Gastroesophageal sphincter (tissue), 4 donors: ENCODE measurements at regions not wholly inside any gene's neighbourhood (a gene's known extent, or its start where the extent isn't known, plus 50 kb on each side); places are given as distances from the start of the nearest gene placed in this dataset.

Experiments used
- ATAC-seq: fragments of 150-250 bp; one replicate; pipeline ENCODE4 v1.9.1; 2016; ENCODE audit warnings: mild to moderate bottlenecking, moderate library complexity
- H3K27ac ChIP-seq, 4 donors: fragments of 200-600 bp; sonication (generic) in 3 of 4; 1 replicate in 3 of 4; 2 replicates in 1 of 4; pipeline ENCODE4 v1.5.1; 2016 to 2019
- H3K27me3 ChIP-seq: fragments of 200-600 bp; sonication (generic); one replicate; pipeline ENCODE4 v1.5.1; 2019
- H3K36me3 ChIP-seq, 2 donors: fragments of 200-600 bp; sonication (generic); one replicate each; pipeline ENCODE4 v1.5.1; 2019; ENCODE audit warnings: control low read depth in 1 of 2
- H3K4me1 ChIP-seq, 3 donors: fragments of 200-600 bp; sonication (generic); 1 replicate in 2 of 3; 2 replicates in 1 of 3; pipeline ENCODE4 v1.5.1; 2016 to 2019; ENCODE audit warnings: control low read depth in 2 of 3
- H3K4me3 ChIP-seq, 2 donors: fragments of 200-600 bp; sonication (generic); one replicate each; pipeline ENCODE4 v1.5.1; 2019; ENCODE audit warnings: mild to moderate bottlenecking in 1 of 2, moderate library complexity in 1 of 2
- H3K9me3 ChIP-seq, 3 donors: fragments of 200-600 bp; sonication (generic); one replicate each; pipeline ENCODE4 v1.5.1; 2017 to 2019; ENCODE audit warnings: control low read depth in 2 of 3
- EP300 ChIP-seq: sonication (generic); formaldehyde crosslinking; IDR thresholded peaks from one replicate; pipeline ENCODE4 v1.6.1; 2017; ENCODE audit warnings: antibody characterized with exemption, mild to moderate bottlenecking
- POLR2A ChIP-seq, 2 donors: fragments of 450-650 bp; IDR thresholded peaks; one replicate each; pipeline ENCODE4 v1.6.1; 2017; ENCODE audit warnings: antibody characterized with exemption in 2 of 2, mild to moderate bottlenecking in 2 of 2, moderate library complexity in 1 of 2
- POLR2AphosphoS5 ChIP-seq: sonication (generic); formaldehyde crosslinking; IDR thresholded peaks from one replicate; pipeline ENCODE4 v1.6.1; 2017; ENCODE audit warnings: antibody characterized with exemption
- WGBS, 2 donors: methylation state at CpG; one replicate each; pipeline ENCODE4 v1.1.5; 2018; ENCODE audit warnings: low coverage in 1 of 2; 5-methylcytosine and 5-hydroxymethylcytosine counted together
- TF ChIP-seq, protein P1 (sequence below), 4 experiments: fragments of 200-600 bp in 2 of 4; fragments of 450-650 bp in 2 of 4; sonication (generic) in 1 of 4; IDR thresholded peaks; one replicate each; pipeline ENCODE4 v1.5.1; 2017 to 2019; ENCODE audit warnings: antibody characterized with exemption in 4 of 4, mild to moderate bottlenecking in 2 of 4, moderate library complexity in 2 of 4

DNA sequence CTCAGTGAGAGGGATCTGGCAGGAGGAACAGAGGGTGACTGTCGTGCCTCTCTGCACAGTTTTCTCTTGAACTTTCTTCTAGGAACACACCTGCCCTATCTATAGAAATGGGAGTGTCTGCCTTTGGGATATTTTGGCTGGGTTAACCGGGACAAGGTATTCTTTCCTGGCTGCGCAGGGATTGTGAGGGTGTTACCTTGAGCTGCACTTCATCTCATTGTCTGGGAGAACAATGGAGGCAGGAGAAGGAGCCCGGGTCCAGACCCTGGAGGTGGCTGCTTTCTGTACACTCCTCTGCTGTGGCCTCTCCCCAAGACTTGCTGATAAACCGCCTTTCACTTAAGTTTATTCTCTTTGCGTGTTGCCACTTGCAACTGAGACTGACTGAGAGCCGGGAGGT lies 192.8 kb downstream of the TBXT start:
- no peak for ATAC-seq
- Histone ChIP-seq H3K4me1 (peaks cover 0 to 5% (median 0%) of the 10 kb centered on the region in 3 donors), H3K27ac (no peak overlapping the region), H3K27me3 (no peaks in the 10 kb centered on the region), H3K4me3 (no peak overlapping the region), H3K9me3 (no peaks in the 10 kb centered on the region), H3K36me3 (no peaks in the 10 kb centered on the region)
- WGBS, 2 donors, result 85 to 90% methylated on average over 4 to 7 of the region's 7 CpGs
- TF ChIP-seq EP300 (no peak), POLR2AphosphoS5 (no peak), POLR2A (IDR thresholded peaks at IDR 0.05) (no peak)
- TF ChIP-seq, protein P1, sequence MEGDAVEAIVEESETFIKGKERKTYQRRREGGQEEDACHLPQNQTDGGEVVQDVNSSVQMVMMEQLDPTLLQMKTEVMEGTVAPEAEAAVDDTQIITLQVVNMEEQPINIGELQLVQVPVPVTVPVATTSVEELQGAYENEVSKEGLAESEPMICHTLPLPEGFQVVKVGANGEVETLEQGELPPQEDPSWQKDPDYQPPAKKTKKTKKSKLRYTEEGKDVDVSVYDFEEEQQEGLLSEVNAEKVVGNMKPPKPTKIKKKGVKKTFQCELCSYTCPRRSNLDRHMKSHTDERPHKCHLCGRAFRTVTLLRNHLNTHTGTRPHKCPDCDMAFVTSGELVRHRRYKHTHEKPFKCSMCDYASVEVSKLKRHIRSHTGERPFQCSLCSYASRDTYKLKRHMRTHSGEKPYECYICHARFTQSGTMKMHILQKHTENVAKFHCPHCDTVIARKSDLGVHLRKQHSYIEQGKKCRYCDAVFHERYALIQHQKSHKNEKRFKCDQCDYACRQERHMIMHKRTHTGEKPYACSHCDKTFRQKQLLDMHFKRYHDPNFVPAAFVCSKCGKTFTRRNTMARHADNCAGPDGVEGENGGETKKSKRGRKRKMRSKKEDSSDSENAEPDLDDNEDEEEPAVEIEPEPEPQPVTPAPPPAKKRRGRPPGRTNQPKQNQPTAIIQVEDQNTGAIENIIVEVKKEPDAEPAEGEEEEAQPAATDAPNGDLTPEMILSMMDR (IDR thresholded peaks at IDR 0.05), result no peak

- no peak overlapping the region for H3K4me3 ChIP-seq
- TF ChIP-seq, protein P1 (IDR thresholded peaks at IDR 0.05), result no peak
- TF ChIP-seq EP300 (no peak), POLR2A (IDR thresholded peaks at IDR 0.05) (no peak), POLR2AphosphoS5 (no peak)
- no peak for ATAC-seq
- H3K27ac ChIP-seq, result no peak overlapping the region
- no peaks in the 10 kb centered on the region for H3K9me3 ChIP-seq
- no peaks in the 10 kb centered on the region for H3K4me1 ChIP-seq
- WGBS, 2 donors, result 71 to 89% methylated on average over 7 of the region's 7 CpGs
- no peaks in the 10 kb centered on the region for H3K36me3 ChIP-seq
- no peaks in the 10 kb centered on the region for H3K27me3 ChIP-seq
These were observed 194.2 kb downstream of the TBXT start for GRCh38 chr6:165973473-165973872.

DNA sequence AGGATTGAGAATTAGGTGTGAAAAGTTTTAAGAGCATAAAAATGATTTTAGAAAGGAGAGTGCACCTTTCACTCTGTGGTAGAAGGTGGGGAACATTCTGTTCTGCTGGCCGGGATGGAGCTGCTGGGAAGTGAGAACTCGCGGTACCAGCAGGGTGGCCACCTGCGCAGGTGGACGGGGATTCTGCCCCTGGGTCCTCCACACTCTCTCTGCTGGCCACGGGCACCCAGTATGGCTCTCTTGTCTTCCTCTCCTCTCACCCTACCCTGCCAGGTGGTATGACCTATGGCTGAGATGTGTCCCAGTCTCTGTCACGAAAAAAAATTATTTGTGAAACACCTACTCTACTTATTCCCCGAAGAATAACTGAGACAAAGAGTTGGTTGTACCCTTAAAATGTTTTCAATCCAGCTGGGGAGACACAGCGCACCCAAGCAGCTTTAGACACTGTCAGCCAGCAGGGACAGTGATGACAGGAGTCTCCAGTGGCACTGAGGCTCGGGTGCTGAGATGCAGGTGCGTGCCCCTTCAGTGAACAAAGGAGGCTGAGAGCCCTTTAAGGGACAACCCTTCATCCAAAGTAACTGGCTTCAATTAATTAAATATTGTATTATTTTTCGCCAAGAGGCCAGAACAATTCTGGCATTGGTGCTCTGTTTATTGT lies 195.4 kb downstream of the TBXT start:
- Histone ChIP-seq H3K9me3 (no peaks in the 10 kb centered on the region), H3K36me3 (no peaks in the 10 kb centered on the region), H3K4me3 (no peak overlapping the region), H3K27ac (no peak overlapping the region), H3K4me1 (no peaks in the 10 kb centered on the region), H3K27me3 (no peaks in the 10 kb centered on the region)
- WGBS, 2 donors, result 73 to 84% methylated on average over 12 of the region's 12 CpGs
- TF ChIP-seq EP300 (no peak), POLR2AphosphoS5 (no peak), POLR2A (IDR thresholded peaks at IDR 0.05) (no peak)
- TF ChIP-seq, protein P1 (IDR thresholded peaks at IDR 0.05), result no peak
- no peak for ATAC-seq

GRCh38 chr6:165971202-165971601 lies 196.4 kb downstream of the TBXT start:
- WGBS, 2 donors, result 65 to 81% methylated on average over 3 to 4 of the region's 4 CpGs
- H3K27me3 ChIP-seq, result no peaks in the 10 kb centered on the region
- TF ChIP-seq EP300, result no peak
- no peak for TF ChIP-seq POLR2AphosphoS5
- TF ChIP-seq, protein P1 (IDR thresholded peaks at IDR 0.05), result no peak
- no peak for TF ChIP-seq POLR2A (IDR thresholded peaks at IDR 0.05)
- H3K4me1 ChIP-seq, result no peaks in the 10 kb centered on the region
- no peak for ATAC-seq
- no peak overlapping the region for H3K4me3 ChIP-seq
- no peak overlapping the region for H3K27ac ChIP-seq
- H3K9me3 ChIP-seq, result no peaks in the 10 kb centered on the region
- H3K36me3 ChIP-seq, result no peaks in the 10 kb centered on the region

DNA sequence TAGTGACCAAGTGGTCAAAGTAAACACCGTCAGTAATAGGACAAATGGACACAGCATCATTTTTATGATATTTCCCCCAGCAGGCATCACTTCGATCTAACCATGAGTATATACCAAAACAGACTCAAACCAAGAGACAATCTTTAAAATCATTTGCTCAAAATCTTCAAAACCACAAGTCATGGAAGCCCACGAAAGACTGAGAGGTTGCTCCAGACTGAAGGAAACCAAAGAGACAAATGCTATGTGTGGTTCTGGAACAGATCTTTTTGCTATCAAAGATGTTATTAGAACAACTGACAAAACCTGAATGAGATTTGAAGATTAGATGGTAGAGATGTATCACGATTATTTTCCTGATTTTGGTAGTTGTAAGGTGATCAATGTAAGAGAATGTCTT lies 197.7 kb downstream of the TBXT start:
- Histone ChIP-seq H3K9me3 (no peaks in the 10 kb centered on the region), H3K4me1 (no peaks in the 10 kb centered on the region), H3K4me3 (no peak overlapping the region), H3K27ac (no peak overlapping the region), H3K27me3 (no peaks in the 10 kb centered on the region), H3K36me3 (no peaks in the 10 kb centered on the region)
- 67 to 81% methylated on average over 4 of the region's 4 CpGs for WGBS, 2 donors
- TF ChIP-seq EP300 (no peak), POLR2A (IDR thresholded peaks at IDR 0.05) (no peak), POLR2AphosphoS5 (no peak)
- TF ChIP-seq, protein P1 (IDR thresholded peaks at IDR 0.05), result no peak
- no peak for ATAC-seq
